Suppressor macrophage treated with lipopolysaccharide for 1 hour (primary cell): ENCODE measurements at regions not wholly inside any gene's neighbourhood (a gene's known extent, or its start where the extent isn't known, plus 50 kb on each side); places are given as distances from the start of the nearest gene placed in this dataset.

ENCODE experiments used
- DNase-seq, 3 donors: peaks; one replicate each; pipeline ENCODE4 v3.0.0-alpha.2; 2020 to 2022

- DNase-seq: no peak
Observed at GRCh38 chr12:92216092-92216491, 70.4 kb upstream of the BTG1 start.

- DNase-seq: no peak
Observed at GRCh38 chr12:92215358-92215757, 69.7 kb upstream of the BTG1 start.

- DNase-seq: peak; percentile 46 to 80 (median 63)
Observed at GRCh38 chr12:92213166-92213565, 67.5 kb upstream of the BTG1 start.

- DNase-seq: peak in 2 of 3 donors; percentile 46 to 52
Observed at GRCh38 chr12:92210071-92210470, 64.4 kb upstream of the BTG1 start.

GRCh38 chr12:92208613-92209121, 63.0 kb upstream of the BTG1 start:
- DNase-seq: peak; percentile 62 to 81 (median 80)

GRCh38 chr12:92206596-92206995, 61.0 kb upstream of the BTG1 start:
- peak in 1 of 3 donors; percentile 35 for DNase-seq

GRCh38 chr12:92206011-92206410, 60.4 kb upstream of the BTG1 start:
- peak; percentile 23 to 52 (median 46) for DNase-seq

GRCh38 chr12:92199819-92200576, 54.4 kb upstream of the BTG1 start:
- no peak for DNase-seq

GRCh38 chr12:92197815-92198214, 52.2 kb upstream of the BTG1 start:
- no peak for DNase-seq

GRCh38 chr12:92196368-92196767, 50.7 kb upstream of the BTG1 start:
- no peak for DNase-seq
